OCI-LY7 (cell line): ENCODE measurements at regions not wholly inside any gene's neighbourhood (a gene's known extent, or its start where the extent isn't known, plus 50 kb on each side); places are given as distances from the start of the nearest gene placed in this dataset.

ENCODE experiments used
- BruUV-seq: library from RNA; stranded (reverse); fragments of 400-500 nt; replicated peaks from 2 replicates; lab custom pipeline; 2021; lab: Mats Ljungman, UMichigan
- CTCF ChIA-PET: fragments of 300-600 bp; sonication (Branson Sonifier 250); formaldehyde crosslinking; loops from one replicate; lab custom pipeline; 2022; ENCODE audit warnings: antibody characterized with exemption; ENCODE audit not compliant: unreplicated experiment; lab: Charles Lee
- POLR2A ChIA-PET: fragments of 300-600 bp; sonication (Branson Sonifier 250); formaldehyde crosslinking; loops from one replicate; lab custom pipeline; 2022; ENCODE audit warnings: antibody characterized with exemption; lab: Charles Lee
- DNase-seq: peaks from one replicate; pipeline ENCODE4 v3.0.0-alpha.2; 2015; ENCODE audit warnings: low spot score
- H2AFZ ChIP-seq: fragments of 200-600 bp; sonication (generic), shearing (Covaris generic); 2 replicates; pipeline ENCODE4 v1.6.1; 2014; ENCODE audit warnings: mild to moderate bottlenecking, antibody characterized with exemption, low read length, moderate library complexity
- H3K27ac ChIP-seq: fragments of 200-600 bp; sonication (generic); 2 replicates; pipeline ENCODE4 v1.5.1; 2014; ENCODE audit warnings: mixed run types, low read depth, mild to moderate bottlenecking, moderate library complexity, low read length, inconsistent platforms; ENCODE audit not compliant: poor library complexity, severe bottlenecking
- H3K36me3 ChIP-seq: fragments of 200-600 bp; sonication (generic); 2 replicates; pipeline ENCODE4 v1.6.1; 2014; ENCODE audit warnings: mild to moderate bottlenecking, antibody characterized with exemption, low read length, moderate library complexity, mixed read lengths; ENCODE audit not compliant: insufficient read depth
- H3K4me1 ChIP-seq: fragments of 200-600 bp; sonication (generic); 2 replicates; pipeline ENCODE4 v1.5.1; 2014; ENCODE audit warnings: mild to moderate bottlenecking, low read length; ENCODE audit not compliant: insufficient read depth, poor library complexity, severe bottlenecking
- H3K4me2 ChIP-seq: fragments of 200-600 bp; sonication (generic); 2 replicates; pipeline ENCODE4 v1.6.1; 2014; ENCODE audit warnings: mild to moderate bottlenecking, low read length
- H3K4me3 ChIP-seq: fragments of 200-600 bp; sonication (generic); 2 replicates; pipeline ENCODE4 v1.5.1; 2014; ENCODE audit warnings: mild to moderate bottlenecking, low read depth, low read length; ENCODE audit not compliant: poor library complexity, severe bottlenecking
- H3K79me2 ChIP-seq: fragments of 200-600 bp; sonication (generic); 2 replicates; pipeline ENCODE4 v1.6.1; 2016; ENCODE audit warnings: low read depth, mild to moderate bottlenecking, low read length, moderate library complexity, mixed read lengths; ENCODE audit not compliant: insufficient read depth
- H3K9me2 ChIP-seq: fragments of 200-600 bp; sonication (generic); 2 replicates; pipeline ENCODE4 v1.6.1; 2016; ENCODE audit warnings: mild to moderate bottlenecking, low read length, mixed read lengths; ENCODE audit not compliant: insufficient read depth
- H3K9me3 ChIP-seq: fragments of 200-600 bp; sonication (generic); 2 replicates; pipeline ENCODE4 v1.6.1; 2014; ENCODE audit warnings: mild to moderate bottlenecking, mixed run types, low read length, mixed read lengths
- H4K20me1 ChIP-seq: fragments of 200-600 bp; sonication (generic); 2 replicates; pipeline ENCODE4 v1.6.1; 2014; ENCODE audit warnings: mild to moderate bottlenecking, antibody characterized with exemption, low read length, moderate library complexity, mixed read lengths; ENCODE audit not compliant: insufficient read depth
- CTCF ChIP-seq: fragments of 200-600 bp; sonication (generic); conservative IDR thresholded peaks from 2 replicates; pipeline ENCODE4 v1.5.1; 2014; ENCODE audit warnings: mild to moderate bottlenecking, antibody characterized with exemption, low read length, moderate library complexity, mixed read lengths
- EZH2phosphoT487 ChIP-seq: fragments of 200-600 bp; sonication (generic); IDR thresholded peaks from 2 replicates; pipeline ENCODE4 v1.6.1; 2018; ENCODE audit warnings: low read depth, borderline replicate concordance, mild to moderate bottlenecking, mixed run types, antibody characterized with exemption, low read length, moderate library complexity, mixed read lengths
- intact Hi-C: fragments of 100-400 bp; cut with micrococcal nuclease; formaldehyde crosslinking; loops from one replicate; pipeline ENCODE4 v1.10.0; 2022; ENCODE audit not compliant: unreplicated experiment

GRCh38 chr20:10125757-10126156, 91.0 kb downstream of the ANKEF1 start:
- no peak overlapping the region for H3K4me3 ChIP-seq
- no peaks in the 10 kb centered on the region for H4K20me1 ChIP-seq
- ChIA-PET CTCF (no interaction called here), POLR2A (no interaction called here)
- no peak overlapping the region for H2AFZ ChIP-seq
- H3K4me1 ChIP-seq: no peaks in the 10 kb centered on the region
- DNase-seq: no peak
- no peak for TF ChIP-seq EZH2phosphoT487
- no peak for TF ChIP-seq CTCF
- H3K27ac ChIP-seq: no peak overlapping the region
- no peaks in the 10 kb centered on the region for H3K9me2 ChIP-seq
- BruUV-seq: no TSS peak
- no peaks in the 10 kb centered on the region for H3K9me3 ChIP-seq
- H3K36me3 ChIP-seq: no peaks in the 10 kb centered on the region
- intact Hi-C loops: no loop called here
- H3K79me2 ChIP-seq: no peaks in the 10 kb centered on the region
- no peak overlapping the region for H3K4me2 ChIP-seq

GRCh38 chr20:10129749-10130148, 88.9 kb upstream of the SNAP25 start:
- no TSS peak for BruUV-seq

More at GRCh38 chr20:10129749-10130148, 88.9 kb upstream of the SNAP25 start:
- Histone ChIP-seq H3K4me2 (no peak overlapping the region), H3K36me3 (no peaks in the 10 kb centered on the region), H3K4me3 (no peak overlapping the region), H4K20me1 (no peaks in the 10 kb centered on the region), H3K9me3 (no peaks in the 10 kb centered on the region), H3K79me2 (no peaks in the 10 kb centered on the region), H3K4me1 (no peaks in the 10 kb centered on the region), H3K9me2 (no peaks in the 10 kb centered on the region), H3K27ac (no peak overlapping the region), H2AFZ (no peak overlapping the region)
- DNase-seq: no peak
- intact Hi-C loops: no loop called here
- TF ChIP-seq CTCF (no peak), EZH2phosphoT487 (no peak)
- ChIA-PET CTCF (no interaction called here), POLR2A (no interaction called here)
